Osteocyte (in vitro differentiated cells): ENCODE measurements at regions not wholly inside any gene's neighbourhood (a gene's known extent, or its start where the extent isn't known, plus 50 kb on each side); places are given as distances from the start of the nearest gene placed in this dataset.

Experiments
- DNase-seq: peaks from one replicate; pipeline ENCODE4 v3.0.0; 2021; ENCODE audit warnings: mixed read lengths; ENCODE audit not compliant: unreplicated experiment; ENCODE audit errors: extremely low spot score
- H3K27ac Mint-ChIP-seq: one replicate; pipeline ENCODE4 v1.8.0; 2021; ENCODE audit warnings: mild to moderate bottlenecking, mixed read lengths; ENCODE audit not compliant: unreplicated experiment
- H3K27me3 Mint-ChIP-seq: one replicate; pipeline ENCODE4 v1.8.0; 2021; ENCODE audit warnings: mixed read lengths; ENCODE audit not compliant: unreplicated experiment
- H3K36me3 Mint-ChIP-seq: one replicate; pipeline ENCODE4 v1.8.0; 2021; ENCODE audit warnings: mixed read lengths; ENCODE audit not compliant: unreplicated experiment
- H3K4me1 Mint-ChIP-seq: one replicate; pipeline ENCODE4 v1.8.0; 2021; ENCODE audit warnings: mixed read lengths; ENCODE audit not compliant: unreplicated experiment
- H3K4me3 Mint-ChIP-seq: one replicate; pipeline ENCODE4 v1.8.0; 2021; ENCODE audit warnings: mild to moderate bottlenecking, moderate library complexity, mixed read lengths; ENCODE audit not compliant: unreplicated experiment
- H3K9me3 Mint-ChIP-seq: one replicate; pipeline ENCODE4 v1.8.0; 2021; ENCODE audit warnings: mixed read lengths; ENCODE audit not compliant: unreplicated experiment
- CTCF ChIP-seq: fragments of 200-600 bp; sonication (generic); IDR thresholded peaks from 2 replicates; pipeline ENCODE4 v1.5.0; 2021; ENCODE audit warnings: antibody characterized with exemption, mild to moderate bottlenecking, moderate library complexity

GRCh38 chr12:89791286-89791685 lies 82.6 kb upstream of the ATP2B1 start:
- Mint-ChIP-seq H3K4me1 (peaks cover 13% of the 10 kb centered on the region), H3K4me3 (no peak overlapping the region), H3K27me3 (no peaks in the 10 kb centered on the region), H3K9me3 (no peaks in the 10 kb centered on the region), H3K27ac (no peak overlapping the region), H3K36me3 (no peaks in the 10 kb centered on the region)
- TF ChIP-seq CTCF: no peak
- DNase-seq: no peak

GRCh38 chr12:89789862-89790261 lies 81.2 kb upstream of the ATP2B1 start:
- no peak for DNase-seq
- Mint-ChIP-seq H3K36me3 (peaks cover 3% of the 10 kb centered on the region), H3K9me3 (peaks cover 6% of the 10 kb centered on the region), H3K4me1 (peaks cover 13% of the 10 kb centered on the region), H3K4me3 (no peak overlapping the region), H3K27ac (peak overlapping the region; percentile 82), H3K27me3 (no peaks in the 10 kb centered on the region)
- TF ChIP-seq CTCF: no peak

GRCh38 chr12:89787763-89788162 lies 79.1 kb upstream of the ATP2B1 start:
- H3K27me3 Mint-ChIP-seq: no peaks in the 10 kb centered on the region
- no peak overlapping the region for H3K4me3 Mint-ChIP-seq
- peaks cover 3% of the 10 kb centered on the region for H3K36me3 Mint-ChIP-seq
- TF ChIP-seq CTCF: no peak
- H3K4me1 Mint-ChIP-seq: peaks cover 25% of the 10 kb centered on the region
- no peak for DNase-seq
- peaks cover 6% of the 10 kb centered on the region for H3K9me3 Mint-ChIP-seq
- no peak overlapping the region for H3K27ac Mint-ChIP-seq

- Mint-ChIP-seq H3K27ac (no peak overlapping the region), H3K9me3 (peaks cover 6% of the 10 kb centered on the region), H3K36me3 (peaks cover 3% of the 10 kb centered on the region), H3K4me1 (peaks cover 39% of the 10 kb centered on the region), H3K27me3 (no peaks in the 10 kb centered on the region), H3K4me3 (no peak overlapping the region)
- no peak for DNase-seq
- no peak for TF ChIP-seq CTCF
These were observed 77.7 kb upstream of the ATP2B1 start for GRCh38 chr12:89786177-89786810.

- Mint-ChIP-seq H3K36me3 (peaks cover 3% of the 10 kb centered on the region), H3K9me3 (peaks cover 6% of the 10 kb centered on the region), H3K27me3 (no peaks in the 10 kb centered on the region), H3K4me1 (peaks cover 30% of the 10 kb centered on the region), H3K4me3 (no peak overlapping the region), H3K27ac (peak overlapping the region; percentile 52)
- no peak for TF ChIP-seq CTCF
- DNase-seq: no peak
These were observed 74.9 kb upstream of the ATP2B1 start for GRCh38 chr12:89783359-89784060.
